Activated T-cell treated with anti-CD3 and anti-CD28 coated beads for 48 hours (primary cell): ENCODE measurements at regions not wholly inside any gene's neighbourhood (a gene's known extent, or its start where the extent isn't known, plus 50 kb on each side); places are given as distances from the start of the nearest gene placed in this dataset.
"Not testable (repeated sequence)": the region's sequence is repeated elsewhere in the genome, so short reads cannot be mapped to it uniquely, and the experiment has no call there.

Experiments
- DNase-seq: peaks from one replicate; pipeline ENCODE4 v3.0.0-alpha.2; 2020; ENCODE audit warnings: low read depth

DNA sequence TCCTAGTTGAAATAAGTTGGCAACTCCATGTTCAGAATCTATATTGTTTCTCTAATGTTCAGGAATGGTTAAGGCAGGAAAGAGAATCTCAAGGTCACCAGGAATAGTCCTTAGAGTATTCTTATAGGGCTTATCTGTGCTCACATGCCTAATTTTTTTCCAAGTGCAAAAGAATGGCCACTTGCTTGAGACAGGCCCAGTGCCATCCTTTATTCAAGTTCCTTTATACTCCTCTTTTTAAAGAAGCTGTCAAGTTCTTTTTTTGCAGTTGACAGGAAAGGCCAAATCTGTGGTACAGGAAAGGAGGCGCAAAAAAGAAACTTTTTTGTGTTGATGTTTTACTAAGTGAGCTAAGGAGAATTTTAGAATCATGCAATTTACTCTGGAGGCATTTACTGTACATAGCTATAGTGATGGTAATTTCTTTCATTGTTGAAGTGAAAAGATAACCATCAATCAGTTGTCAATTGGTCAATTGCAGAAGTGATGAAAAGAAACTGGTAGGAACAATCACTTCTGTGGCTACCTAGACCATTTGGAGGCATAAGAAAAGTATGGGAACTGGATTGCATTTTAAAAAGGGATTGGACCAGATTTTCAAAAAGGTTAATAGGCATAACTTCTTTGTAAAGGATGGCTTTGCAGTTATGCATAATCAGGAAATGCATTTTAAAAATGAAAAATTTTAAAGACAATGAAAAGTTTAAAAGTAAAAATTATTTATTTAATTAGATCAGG lies 102.5 kb upstream of the SOX2 start:
- DNase-seq = no peak

DNA sequence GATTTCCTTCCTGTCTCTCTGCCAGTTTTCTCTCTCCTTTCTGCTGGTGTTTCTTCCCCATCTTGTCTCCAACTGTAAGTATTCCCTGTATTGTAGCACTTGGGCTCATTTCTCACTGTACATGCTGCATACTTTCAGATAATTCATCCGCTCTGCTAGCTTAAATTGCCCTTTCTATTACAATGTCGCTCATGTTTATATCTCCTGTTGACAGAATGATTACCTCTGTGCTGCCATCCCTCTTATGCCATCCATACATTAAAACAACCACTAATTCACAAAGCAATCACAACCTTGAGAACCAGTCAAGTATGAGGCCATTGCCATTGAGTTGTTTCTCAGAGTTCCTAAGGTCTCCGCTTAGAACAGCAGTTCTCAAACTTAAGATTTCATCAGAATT lies 107.5 kb upstream of the SOX2 start:
- no peak for DNase-seq

DNA sequence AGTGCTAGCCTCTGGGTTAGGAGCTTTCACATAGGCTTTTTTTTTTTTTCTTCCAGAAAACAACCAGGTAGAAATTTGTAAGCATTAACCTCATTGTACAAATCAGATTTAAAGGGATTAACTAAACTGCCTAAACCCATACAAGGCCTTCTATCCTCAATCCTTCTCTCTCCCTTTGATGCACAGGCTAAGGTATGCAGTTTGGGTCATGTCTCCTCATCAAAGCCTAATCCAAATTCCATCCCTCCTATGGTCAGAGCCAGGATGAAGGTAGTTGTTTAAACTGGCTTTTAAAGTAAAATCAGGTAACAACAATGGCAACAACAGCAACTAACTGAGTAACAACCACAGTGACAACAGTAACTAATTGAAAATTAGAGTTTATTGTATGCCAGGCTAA lies 115.6 kb upstream of the SOX2 start:
- no peak for DNase-seq

DNA sequence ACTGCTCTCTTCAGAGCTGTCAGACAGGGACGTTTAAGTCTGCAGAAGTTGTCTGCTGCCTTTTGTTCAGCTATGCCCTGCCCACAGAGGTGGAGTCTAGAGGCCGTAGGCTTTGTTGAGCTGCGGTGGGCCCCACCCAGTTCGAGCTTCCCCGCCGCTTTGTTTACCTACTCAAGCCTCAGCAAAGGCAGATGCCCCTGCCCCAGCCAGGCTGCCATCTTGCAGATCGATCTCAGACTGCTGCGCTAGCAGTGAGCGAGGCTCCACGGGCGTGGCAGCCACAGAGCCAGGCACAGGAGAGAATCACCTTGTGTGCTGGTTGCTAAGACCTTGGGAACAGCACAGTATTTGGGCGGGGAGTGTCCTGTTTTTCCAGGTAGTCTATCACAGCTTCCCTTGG lies 120.8 kb upstream of the SOX2 start:
- DNase-seq = not testable (repeated sequence)

- no peak for DNase-seq
Observed at GRCh38 chr3:181582619-181583018, 129.1 kb upstream of the SOX2 start.

GRCh38 chr3:181581656-181582055 lies 130.1 kb upstream of the SOX2 start:
- no peak for DNase-seq

- no peak for DNase-seq
Observed at GRCh38 chr3:181578743-181579142, 133.0 kb upstream of the SOX2 start.

DNA sequence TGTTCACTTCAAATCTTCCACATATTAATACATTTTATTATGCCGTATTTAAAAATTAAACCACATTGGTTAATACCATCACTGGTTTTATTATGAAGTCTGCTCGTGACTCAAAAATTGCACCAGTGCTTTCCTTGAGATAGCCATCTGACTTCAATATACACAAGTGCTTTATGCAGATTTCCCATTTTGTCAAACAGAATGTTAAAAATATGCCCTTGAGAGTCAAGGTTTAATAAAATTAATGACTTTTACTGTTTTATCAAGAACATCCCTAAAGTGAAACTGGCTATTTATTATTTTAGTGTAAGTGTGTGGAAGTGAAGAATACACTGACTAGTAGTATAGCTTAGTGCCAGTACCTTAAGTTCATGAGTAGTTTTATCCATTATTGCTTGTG lies 139.3 kb upstream of the SOX2 start:
- no peak for DNase-seq

GRCh38 chr3:181570472-181570871 lies 141.3 kb upstream of the SOX2 start:
- DNase-seq = no peak

- no peak for DNase-seq
Observed at GRCh38 chr3:181569356-181569940, 142.3 kb upstream of the SOX2 start.

DNA sequence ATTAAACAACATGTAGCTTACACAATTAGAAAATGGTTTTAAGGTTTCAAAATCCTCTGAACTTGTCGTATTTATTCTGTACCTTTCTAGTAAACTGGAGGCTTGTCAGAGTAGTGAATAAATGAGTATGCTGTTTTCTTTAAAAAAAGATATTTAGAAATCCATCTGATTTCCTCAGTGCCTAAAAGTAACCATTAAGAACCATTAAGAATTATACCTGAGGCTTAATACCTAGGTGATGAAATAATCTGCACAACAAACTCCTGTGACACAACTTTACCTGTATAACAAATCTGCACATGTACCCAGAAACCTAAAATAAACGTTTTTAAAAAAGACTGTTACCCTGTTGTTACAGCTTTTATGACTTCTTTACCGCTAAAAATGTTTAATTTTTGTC lies 143.0 kb upstream of the SOX2 start:
- no peak for DNase-seq

GRCh38 chr3:181568248-181568647 lies 143.5 kb upstream of the SOX2 start:
- no peak for DNase-seq

- no peak for DNase-seq
Observed at GRCh38 chr3:181567311-181568075, 144.2 kb upstream of the SOX2 start.

DNA sequence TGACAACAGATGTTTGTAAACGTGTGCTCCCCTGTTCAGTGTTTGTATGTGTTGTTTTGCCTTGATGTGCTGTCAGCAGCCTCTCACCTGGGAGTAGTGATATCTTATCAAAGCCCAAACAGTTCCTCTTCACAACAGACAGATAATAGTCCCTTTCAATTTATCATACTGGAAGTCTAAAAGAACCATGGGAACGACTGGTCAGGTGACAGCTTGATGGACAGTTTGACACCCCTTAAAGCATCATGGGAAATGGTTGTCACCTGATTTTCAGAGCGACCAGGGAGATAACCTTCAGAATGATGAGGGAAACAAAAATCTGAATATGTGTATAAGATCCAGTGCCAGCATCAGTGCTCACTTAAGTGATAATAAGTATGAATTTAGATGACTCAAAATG lies 146.3 kb upstream of the SOX2 start:
- DNase-seq = no peak

GRCh38 chr3:181564222-181564621 lies 147.5 kb upstream of the SOX2 start:
- no peak for DNase-seq

DNA sequence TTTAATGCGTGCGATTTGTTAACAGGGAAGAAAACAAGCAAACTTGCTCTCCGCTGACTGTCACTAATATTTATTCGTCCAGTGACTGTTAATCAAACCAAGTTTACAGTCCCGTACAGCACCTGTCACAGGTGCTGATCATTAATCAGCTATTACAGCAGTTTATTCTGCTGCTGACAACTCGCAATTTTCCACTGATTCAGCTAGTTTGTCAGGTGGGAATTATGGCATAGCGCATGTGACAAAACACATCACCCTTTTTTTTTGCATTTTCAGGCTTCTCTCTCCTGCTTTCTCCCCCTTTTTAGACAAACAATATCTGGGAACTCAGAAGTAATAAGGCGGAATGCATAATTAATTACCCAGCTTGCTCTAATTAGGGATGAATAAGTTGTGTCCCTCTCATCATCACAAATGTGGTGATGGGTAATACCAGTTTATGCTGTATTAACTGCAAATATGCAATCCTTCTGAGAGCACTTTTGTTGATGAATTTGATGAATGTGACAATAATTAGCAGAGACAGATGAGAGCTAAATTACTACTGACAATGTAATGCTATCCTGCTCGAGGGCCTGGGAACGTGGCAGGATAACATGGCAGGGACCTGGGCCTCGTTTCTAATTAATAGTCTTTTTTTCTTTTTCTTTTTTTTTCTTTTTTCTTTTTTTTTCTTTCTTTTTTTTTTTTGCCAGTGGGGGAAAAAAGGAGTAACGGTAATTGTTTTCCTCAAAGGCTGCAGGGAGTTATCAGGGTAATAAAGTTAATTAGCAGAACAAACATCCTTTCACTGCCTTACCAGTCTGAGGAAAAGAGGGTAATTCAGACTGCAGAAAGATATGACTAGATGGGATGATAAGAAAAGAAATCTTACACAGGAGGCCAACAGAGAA lies 150.3 kb upstream of the SOX2 start:
- DNase-seq = no peak

GRCh38 chr3:181558870-181559269 lies 152.9 kb upstream of the SOX2 start:
- DNase-seq = no peak

DNA sequence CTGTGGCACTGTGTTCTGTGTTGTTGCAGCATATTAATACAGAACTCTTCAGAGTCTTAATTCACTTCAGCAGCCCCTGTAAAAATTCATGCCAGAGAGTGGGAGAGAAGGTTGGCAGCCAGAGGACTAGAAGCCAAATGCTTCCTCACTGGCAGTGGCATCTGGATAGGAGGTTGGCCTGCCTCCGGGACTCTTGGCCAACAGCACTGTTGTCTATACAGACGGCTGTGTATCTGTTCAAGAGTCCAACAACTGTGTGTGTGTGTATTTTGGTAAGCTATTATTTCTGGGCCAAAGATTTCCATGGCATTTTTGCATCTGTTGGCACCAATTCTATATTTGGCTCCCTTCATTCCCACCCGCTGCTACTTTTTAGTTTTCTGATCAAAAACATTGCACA lies 156.0 kb upstream of the SOX2 start:
- DNase-seq = no peak

GRCh38 chr3:181554233-181554765 lies 157.4 kb upstream of the SOX2 start:
- DNase-seq = no peak

DNA sequence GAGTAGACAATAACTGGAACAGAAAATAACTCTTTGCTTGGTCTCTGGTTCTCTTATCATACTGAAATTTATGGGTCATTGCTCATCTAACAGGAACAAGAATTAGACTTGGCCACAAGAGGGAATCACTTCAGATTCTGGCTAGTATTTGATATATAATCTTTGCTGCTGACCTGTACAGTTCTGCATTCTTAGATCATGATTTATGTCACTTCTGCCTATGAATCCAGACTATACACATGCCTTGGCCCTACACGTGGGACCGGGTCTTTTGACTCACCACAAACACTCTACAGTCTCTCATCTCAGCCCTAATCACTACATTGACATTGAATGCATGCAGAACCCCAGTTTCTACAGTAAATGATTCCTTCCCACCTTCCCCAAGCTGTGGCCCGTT lies 162.5 kb upstream of the SOX2 start:
- no peak for DNase-seq

- DNase-seq = no peak
Observed at GRCh38 chr3:181541414-181541813, 170.3 kb upstream of the SOX2 start.

- no peak for DNase-seq
Observed at GRCh38 chr3:181534781-181535221, 176.9 kb upstream of the SOX2 start.
